HEK293 (cell line): ENCODE measurements at regions not wholly inside any gene's neighbourhood (a gene's known extent, or its start where the extent isn't known, plus 50 kb on each side); places are given as distances from the start of the nearest gene placed in this dataset.

Source experiments
- CTCF ChIA-PET: fragments of 350-600 bp; formaldehyde crosslinking; extraction: SDS; loops from one replicate; lab custom pipeline; 2021; ENCODE audit warnings: antibody characterized with exemption; lab: Yijun Ruan, JAX
- POLR2A ChIA-PET: fragments of 300-600 bp; formaldehyde crosslinking; extraction: SDS; loops from one replicate; lab custom pipeline; 2020; ENCODE audit warnings: antibody characterized with exemption, inconsistent platforms; lab: Yijun Ruan, JAX
- H3K27ac ChIP-seq: fragments of 200-500 bp; sonication (Bioruptor generic); 2 replicates; pipeline ENCODE4 v1.5.1; 2014; ENCODE audit warnings: low read depth, low read length, control low read depth, inconsistent platforms; ENCODE audit errors: extremely low read depth
- H3K36me3 ChIP-seq, 2 experiments: fragments of 200-500 bp in 1 of 2; sonication (Bioruptor generic) in 1 of 2; 1 replicate in 1 of 2; 2 replicates in 1 of 2; pipeline ENCODE4 v1.5.1; 2014 to 2017; ENCODE audit warnings: inconsistent platforms in 2 of 2, low read length in 2 of 2; ENCODE audit not compliant: control insufficient read depth in 2 of 2, insufficient read depth in 1 of 2
- H3K4me1 ChIP-seq: fragments of 200-500 bp; sonication (Bioruptor generic); 2 replicates; pipeline ENCODE4 v1.5.1; 2014; ENCODE audit warnings: mild to moderate bottlenecking, low read length, inconsistent platforms; ENCODE audit not compliant: control insufficient read depth, insufficient read depth
- H3K4me3 ChIP-seq: 2 replicates; pipeline ENCODE4 v1.5.1; 2011; ENCODE audit warnings: low read depth, mild to moderate bottlenecking, control low read depth, low read length, moderate library complexity
- H3K9me3 ChIP-seq: fragments of 200-500 bp; sonication (Bioruptor generic); 2 replicates; pipeline ENCODE4 v1.5.1; 2014; ENCODE audit warnings: low read depth, low read length, inconsistent platforms; ENCODE audit not compliant: control insufficient read depth, insufficient read depth
- PRDM1 ChIP-seq: fragments of 450-650 bp; formaldehyde crosslinking; IDR thresholded peaks from 2 replicates; pipeline ENCODE4; 2016; ENCODE audit warnings: missing biosample characterization, missing genetic modification characterization
- SALL2 ChIP-seq: fragments of 450-650 bp; formaldehyde crosslinking; IDR thresholded peaks from 2 replicates; pipeline ENCODE4 v1.5.0; 2017; ENCODE audit warnings: missing biosample characterization, mild to moderate bottlenecking, missing genetic modification characterization, borderline replicate concordance
- SCRT2 ChIP-seq: fragments of 450-650 bp; formaldehyde crosslinking; IDR thresholded peaks from 2 replicates; pipeline ENCODE4 v1.5.1; 2016; ENCODE audit warnings: missing biosample characterization, missing genetic modification characterization
- SP3 ChIP-seq: fragments of 450-650 bp; formaldehyde crosslinking; IDR thresholded peaks from 2 replicates; pipeline ENCODE4 v1.5.1; 2016; ENCODE audit warnings: missing biosample characterization, missing genetic modification characterization
- TCF7L2 ChIP-seq: IDR thresholded peaks from 2 replicates; pipeline ENCODE4 v1.6.1; 2011; ENCODE audit warnings: low read depth, mild to moderate bottlenecking, inconsistent platforms, low read length, moderate library complexity, borderline replicate concordance
- WT1 ChIP-seq: fragments of 450-650 bp; formaldehyde crosslinking; IDR thresholded peaks from 2 replicates; pipeline ENCODE4 v1.5.1; 2016; ENCODE audit warnings: missing biosample characterization, missing genetic modification characterization
- ZBTB17 ChIP-seq: fragments of 450-650 bp; formaldehyde crosslinking; IDR thresholded peaks from 2 replicates; pipeline ENCODE4 v1.5.1; 2016; ENCODE audit warnings: missing biosample characterization, missing genetic modification characterization
- ZNF133 ChIP-seq: fragments of 450-650 bp; formaldehyde crosslinking; IDR thresholded peaks from 2 replicates; pipeline ENCODE4 v1.5.1; 2016; ENCODE audit warnings: missing biosample characterization, missing genetic modification characterization
- ZNF174 ChIP-seq: fragments of 450-650 bp; formaldehyde crosslinking; IDR thresholded peaks from 2 replicates; pipeline ENCODE4 v1.5.0; 2017; ENCODE audit warnings: missing biosample characterization, mild to moderate bottlenecking, missing genetic modification characterization
- ZNF19 ChIP-seq: fragments of 450-650 bp; formaldehyde crosslinking; IDR thresholded peaks from 2 replicates; pipeline ENCODE4; 2016; ENCODE audit warnings: missing biosample characterization, missing genetic modification characterization, low read depth
- ZNF223 ChIP-seq: fragments of 450-650 bp; formaldehyde crosslinking; IDR thresholded peaks from 2 replicates; pipeline ENCODE4 v1.5.1; 2016; ENCODE audit warnings: missing biosample characterization, missing genetic modification characterization
- ZNF239 ChIP-seq: fragments of 450-650 bp; formaldehyde crosslinking; IDR thresholded peaks from 2 replicates; pipeline ENCODE4 v1.5.1; 2016; ENCODE audit warnings: missing biosample characterization, missing genetic modification characterization
- ZNF302 ChIP-seq: fragments of 450-650 bp; formaldehyde crosslinking; IDR thresholded peaks from 2 replicates; pipeline ENCODE4 v1.5.1; 2016; ENCODE audit warnings: missing biosample characterization, missing genetic modification characterization, low read depth
- ZNF404 ChIP-seq: fragments of 450-650 bp; formaldehyde crosslinking; IDR thresholded peaks from 2 replicates; pipeline ENCODE4 v1.5.1; 2017; ENCODE audit warnings: missing biosample characterization, missing genetic modification characterization
- ZNF423 ChIP-seq: fragments of 450-650 bp; formaldehyde crosslinking; IDR thresholded peaks from 2 replicates; pipeline ENCODE4 v1.5.1; 2016; ENCODE audit warnings: missing biosample characterization, missing genetic modification characterization
- ZNF548 ChIP-seq: fragments of 450-650 bp; formaldehyde crosslinking; IDR thresholded peaks from 2 replicates; pipeline ENCODE4 v1.5.1; 2016; ENCODE audit warnings: missing biosample characterization, missing genetic modification characterization
- ZNF626 ChIP-seq: fragments of 450-650 bp; sonication (Bioruptor Pico); formaldehyde crosslinking; IDR thresholded peaks from 2 replicates; pipeline ENCODE4 v1.5.1; 2018; ENCODE audit warnings: missing biosample characterization, missing genetic modification characterization, inconsistent platforms
- ZNF701 ChIP-seq: fragments of 450-650 bp; formaldehyde crosslinking; IDR thresholded peaks from 2 replicates; pipeline ENCODE4 v1.5.1; 2016; ENCODE audit warnings: missing biosample characterization, missing genetic modification characterization
- TF ChIP-seq, protein P1 (sequence below): fragments of 450-650 bp; formaldehyde crosslinking; IDR thresholded peaks from 2 replicates; pipeline ENCODE4 v1.5.1; 2016; ENCODE audit warnings: missing biosample characterization, missing genetic modification characterization
- TF ChIP-seq, protein P2 (sequence below): fragments of 450-650 bp; formaldehyde crosslinking; IDR thresholded peaks from 2 replicates; pipeline ENCODE4 v1.5.1; 2016; ENCODE audit warnings: missing biosample characterization, missing genetic modification characterization
- TF ChIP-seq, protein P3 (sequence below): fragments of 450-650 bp; formaldehyde crosslinking; optimal IDR thresholded peaks from 2 replicates; pipeline ENCODE3; 2016; ENCODE audit warnings: missing biosample characterization, mild to moderate bottlenecking, missing genetic modification characterization

DNA sequence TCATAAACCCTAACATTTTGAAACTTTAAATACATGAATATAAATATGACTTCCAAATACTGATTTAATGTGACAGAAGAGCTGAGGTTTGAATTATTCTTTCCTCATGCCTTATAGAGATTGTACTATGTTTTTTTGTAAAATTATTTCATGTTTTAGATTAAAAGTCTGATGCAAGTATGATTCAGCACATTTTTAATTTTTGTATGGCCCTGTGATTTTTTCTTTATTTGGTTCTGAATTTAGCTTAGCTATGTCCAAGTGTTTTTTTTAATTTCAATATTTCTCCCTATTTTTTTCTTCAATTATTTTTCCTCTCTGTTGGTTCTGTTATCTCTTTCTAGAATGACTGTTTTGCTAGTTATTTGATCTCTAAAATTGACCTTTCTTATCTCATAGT is 552.1 kb downstream of the XIRP2 start:
- CTCF ChIA-PET = interaction anchor here (0.7 kb wide), 1 partner anchor 886 kb away, joined by 4 read pairs; no protein-coding TSS in a partner anchor
- no peak for TF ChIP-seq ZNF19 (tag by site-specific recombination)
- TF ChIP-seq, all 188 proteins: peak for 0
- no peaks in the 10 kb centered on the region for H3K9me3 ChIP-seq
- H3K4me3 ChIP-seq = no peak overlapping the region
- no peaks in the 10 kb centered on the region for H3K36me3 ChIP-seq
- POLR2A ChIA-PET = interaction anchor here (0.6 to 0.8 kb wide), 3 partner anchors 17 to 564 kb away, joined by 3 to 7 read pairs (median 4); no protein-coding TSS in a partner anchor
- no peak overlapping the region for H3K27ac ChIP-seq
- H3K4me1 ChIP-seq = 0 out of 2 replicates have a peak, but pooled peaks cover 3% of the 10 kb centered on the region

DNA sequence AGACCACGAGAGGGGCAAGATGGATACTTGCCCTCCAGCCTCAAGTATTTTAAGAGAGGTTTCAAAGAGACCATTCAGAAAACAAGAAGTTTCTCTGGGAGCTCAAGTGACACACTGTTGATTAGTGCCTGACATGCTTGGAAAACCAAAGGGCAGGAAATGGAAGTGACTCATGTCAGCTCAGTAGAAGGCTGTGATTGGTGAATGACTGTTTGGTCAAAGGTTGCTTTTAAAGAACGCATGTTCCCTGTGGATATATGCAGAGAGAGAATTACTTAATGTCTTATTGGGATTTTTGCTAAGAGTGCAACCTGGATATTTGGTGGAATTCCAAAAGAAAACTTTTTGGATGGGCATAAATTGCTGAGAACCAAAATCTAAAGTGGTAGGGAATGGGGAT is 549.9 kb downstream of the XIRP2 start:
- POLR2A ChIA-PET = no interaction called here
- Histone ChIP-seq H3K36me3 (no peaks in the 10 kb centered on the region), H3K4me3 (no peak overlapping the region), H3K27ac (no peak overlapping the region), H3K4me1 (0 out of 2 replicates have a peak, but pooled peaks cover 3% of the 10 kb centered on the region), H3K9me3 (no peaks in the 10 kb centered on the region)
- no peak for TF ChIP-seq ZNF548 (tag by site-specific recombination)
- TF ChIP-seq SP3 (tag by site-specific recombination) = peak; percentile 11; the same call in 1 of the 2 replicates
- CTCF ChIA-PET = interaction anchor here (1.1 kb wide), 1 partner anchor 15 kb away, joined by 4 read pairs; no protein-coding TSS in a partner anchor

DNA sequence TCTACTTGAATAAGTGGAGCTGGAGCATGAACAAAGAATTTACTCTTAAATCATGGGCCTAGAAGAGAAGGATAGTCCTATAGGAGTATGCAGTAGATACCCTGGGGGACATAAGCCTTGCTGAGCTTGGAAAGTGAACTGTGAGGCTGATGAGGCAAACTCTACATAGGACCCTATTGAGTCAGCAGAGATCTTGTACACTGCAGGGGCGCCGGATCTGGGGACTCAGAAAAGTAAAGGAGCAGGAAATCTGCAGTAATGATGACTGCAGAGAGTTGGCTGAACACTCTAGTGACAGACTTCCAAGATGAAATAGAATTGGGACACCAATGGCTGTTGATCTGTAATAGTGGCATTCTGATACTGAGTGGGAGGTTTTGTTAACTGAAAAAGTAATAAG is 543.7 kb downstream of the XIRP2 start:
- H3K9me3 ChIP-seq = no peaks in the 10 kb centered on the region
- H3K4me1 ChIP-seq = no peaks in the 10 kb centered on the region
- H3K27ac ChIP-seq = no peak overlapping the region
- no peak overlapping the region for H3K4me3 ChIP-seq
- CTCF ChIA-PET = interaction anchor here (0.6 kb wide), 1 partner anchor 915 kb away, joined by 3 read pairs; no protein-coding TSS in a partner anchor
- TF ChIP-seq ZNF302 (tag by site-specific recombination) (no peak), ZBTB17 (no peak), PRDM1 (tag by site-specific recombination) (no peak), SALL2 (tag by site-specific recombination) (no peak), WT1 (tag by site-specific recombination) (no peak), ZNF423 (tag by site-specific recombination) (no peak), ZNF239 (tag by site-specific recombination) (no peak), ZNF223 (no peak), ZNF174 (tag by site-specific recombination) (no peak)
- TF ChIP-seq, protein P1, sequence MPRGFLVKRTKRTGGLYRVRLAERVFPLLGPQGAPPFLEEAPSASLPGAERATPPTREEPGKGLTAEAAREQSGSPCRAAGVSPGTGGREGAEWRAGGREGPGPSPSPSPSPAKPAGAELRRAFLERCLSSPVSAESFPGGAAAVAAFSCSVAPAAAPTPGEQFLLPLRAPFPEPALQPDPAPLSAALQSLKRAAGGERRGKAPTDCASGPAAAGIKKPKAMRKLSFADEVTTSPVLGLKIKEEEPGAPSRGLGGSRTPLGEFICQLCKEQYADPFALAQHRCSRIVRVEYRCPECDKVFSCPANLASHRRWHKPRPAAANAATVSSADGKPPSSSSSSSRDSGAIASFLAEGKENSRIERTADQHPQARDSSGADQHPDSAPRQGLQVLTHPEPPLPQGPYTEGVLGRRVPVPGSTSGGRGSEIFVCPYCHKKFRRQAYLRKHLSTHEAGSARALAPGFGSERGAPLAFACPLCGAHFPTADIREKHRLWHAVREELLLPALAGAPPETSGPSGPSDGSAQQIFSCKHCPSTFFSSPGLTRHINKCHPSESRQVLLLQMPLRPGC (tag by site-specific recombination) = no peak
- TF ChIP-seq, protein P2, sequence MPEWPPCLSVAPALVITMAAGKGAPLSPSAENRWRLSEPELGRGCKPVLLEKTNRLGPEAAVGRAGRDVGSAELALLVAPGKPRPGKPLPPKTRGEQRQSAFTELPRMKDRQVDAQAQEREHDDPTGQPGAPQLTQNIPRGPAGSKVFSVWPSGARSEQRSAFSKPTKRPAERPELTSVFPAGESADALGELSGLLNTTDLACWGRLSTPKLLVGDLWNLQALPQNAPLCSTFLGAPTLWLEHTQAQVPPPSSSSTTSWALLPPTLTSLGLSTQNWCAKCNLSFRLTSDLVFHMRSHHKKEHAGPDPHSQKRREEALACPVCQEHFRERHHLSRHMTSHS (tag by site-specific recombination) = no peak
- TF ChIP-seq, all 188 proteins: peak for 0
- POLR2A ChIA-PET = no interaction called here
- no peaks in the 10 kb centered on the region for H3K36me3 ChIP-seq

DNA sequence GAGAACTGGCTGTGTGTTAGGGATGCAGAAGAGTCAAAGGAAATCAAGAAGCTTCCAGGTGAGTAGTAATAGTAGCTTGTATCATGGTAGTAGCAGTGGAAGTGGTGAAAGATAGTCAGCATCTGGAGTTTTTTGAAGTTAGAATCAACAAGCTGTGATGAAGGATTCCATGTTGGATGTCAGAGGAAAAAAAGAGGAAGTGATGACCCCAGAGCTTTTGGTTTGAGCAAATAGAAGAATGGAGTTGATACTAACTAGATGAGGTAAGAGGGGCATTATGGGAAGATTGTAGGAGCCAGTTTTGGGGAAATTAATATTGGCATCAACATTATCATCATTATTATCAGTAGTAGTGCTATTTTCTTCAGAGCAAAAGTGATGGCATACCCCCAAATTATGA is 542.2 kb downstream of the XIRP2 start:
- ChIA-PET CTCF (no interaction called here), POLR2A (no interaction called here)
- no peak for TF ChIP-seq SCRT2 (tag by site-specific recombination)
- TF ChIP-seq TCF7L2 = no peak
- no peak for TF ChIP-seq ZNF626 (tag by site-specific recombination)
- no peak for TF ChIP-seq ZNF404 (tag by site-specific recombination)
- TF ChIP-seq, protein P3, sequence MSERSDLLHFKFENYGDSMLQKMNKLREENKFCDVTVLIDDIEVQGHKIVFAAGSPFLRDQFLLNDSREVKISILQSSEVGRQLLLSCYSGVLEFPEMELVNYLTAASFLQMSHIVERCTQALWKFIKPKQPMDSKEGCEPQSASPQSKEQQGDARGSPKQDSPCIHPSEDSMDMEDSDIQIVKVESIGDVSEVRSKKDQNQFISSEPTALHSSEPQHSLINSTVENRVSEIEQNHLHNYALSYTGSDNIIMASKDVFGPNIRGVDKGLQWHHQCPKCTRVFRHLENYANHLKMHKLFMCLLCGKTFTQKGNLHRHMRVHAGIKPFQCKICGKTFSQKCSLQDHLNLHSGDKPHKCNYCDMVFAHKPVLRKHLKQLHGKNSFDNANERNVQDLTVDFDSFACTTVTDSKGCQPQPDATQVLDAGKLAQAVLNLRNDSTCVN (tag by site-specific recombination) = no peak
- no peak for TF ChIP-seq ZNF133 (tag by site-specific recombination)
- TF ChIP-seq ZNF701 = no peak

More for the DNA sequence above, 542.2 kb downstream of the XIRP2 start:
- no peaks in the 10 kb centered on the region for H3K4me1 ChIP-seq
- no peaks in the 10 kb centered on the region for H3K36me3 ChIP-seq
- H3K9me3 ChIP-seq = no peaks in the 10 kb centered on the region
- no peak overlapping the region for H3K27ac ChIP-seq
- H3K4me3 ChIP-seq = no peak overlapping the region
